B cell (primary cell): ENCODE measurements at regions not wholly inside any gene's neighbourhood (a gene's known extent, or its start where the extent isn't known, plus 50 kb on each side); places are given as distances from the start of the nearest gene placed in this dataset.
"Not testable (repeated sequence)": the region's sequence is repeated elsewhere in the genome, so short reads cannot be mapped to it uniquely, and the experiment has no call there.

Experiments
- ATAC-seq: fragments of 200-7000 bp; cut with Tn5 transposase; one replicate; pipeline ENCODE4 v1.10.0; 2021; ENCODE audit warnings: low read depth, mild to moderate bottlenecking, moderate number of reproducible peaks, moderate library complexity
- CTCF ChIA-PET: fragments of 350-600 bp; sonication (Branson Sonifier 250); formaldehyde crosslinking; loops from one replicate; lab custom pipeline; 2021; ENCODE audit warnings: antibody characterized with exemption, inconsistent platforms; lab: Charles Lee
- POLR2A ChIA-PET: fragments of 350-600 bp; sonication (Branson Sonifier 250); formaldehyde crosslinking; loops from one replicate; lab custom pipeline; 2021; ENCODE audit warnings: antibody characterized with exemption; lab: Charles Lee
- DNase-seq: peaks from one replicate; pipeline ENCODE4 v3.0.0; 2013
- H2AFZ ChIP-seq: 2 replicates; pipeline ENCODE4 v1.6.1; 2012; ENCODE audit warnings: mild to moderate bottlenecking, low read depth, low read length; ENCODE audit not compliant: insufficient read depth, poor library complexity, severe bottlenecking
- H3K27ac ChIP-seq, 2 donors: 1 replicate in 1 of 2; 2 replicates in 1 of 2; pipeline ENCODE4 v1.5.1; 2012 to 2013; ENCODE audit warnings: low read length in 2 of 2, mild to moderate bottlenecking in 2 of 2, moderate library complexity in 1 of 2
- H3K27me3 ChIP-seq, 4 experiments: fragments of 200-600 bp in 1 of 4; sonication (generic) in 1 of 4; replicated peaks in 1 of 4; 1 replicate in 2 of 4; 2 replicates in 2 of 4; pipeline versions ENCODE4 v1.6.1 to v1.7.0; 2013 to 2016; ENCODE audit warnings: low read length in 3 of 4, mild to moderate bottlenecking in 2 of 4, mixed read lengths in 1 of 4, moderate library complexity in 1 of 4; ENCODE audit not compliant: insufficient read depth in 4 of 4, control insufficient read depth in 3 of 4; ENCODE audit errors: control extremely low read depth in 1 of 4
- H3K36me3 ChIP-seq, 2 experiments: replicated peaks in 1 of 2; 1 replicate in 1 of 2; 2 replicates in 1 of 2; pipeline versions ENCODE4 v1.6.1 to v1.7.1; 2013; ENCODE audit warnings: low read length in 1 of 2; ENCODE audit not compliant: insufficient read depth in 2 of 2, control insufficient read depth in 1 of 2; ENCODE audit errors: control extremely low read depth in 1 of 2, extremely low read depth in 1 of 2
- H3K4me1 ChIP-seq, 2 donors: fragments of 200-600 bp in 1 of 2; sonication (generic) in 1 of 2; 1 replicate in 1 of 2; 2 replicates in 1 of 2; pipeline versions ENCODE4 v1.5.1 to v1.6.1; 2013 to 2017; ENCODE audit warnings: low read length in 2 of 2; ENCODE audit not compliant: control insufficient read depth in 2 of 2, insufficient read depth in 2 of 2
- H3K4me2 ChIP-seq: replicated peaks from 2 replicates; pipeline ENCODE3; 2012; ENCODE audit warnings: mild to moderate bottlenecking, low read depth, low read length; ENCODE audit not compliant: poor library complexity, severe bottlenecking
- H3K4me3 ChIP-seq, 5 experiments: fragments of 200-600 bp in 1 of 5; sonication (generic) in 1 of 5; 1 replicate in 3 of 5; 2 replicates in 2 of 5; pipeline versions ENCODE4 v1.5.1 to v1.7.0; 2011 to 2016; ENCODE audit warnings: low read length in 4 of 5, mild to moderate bottlenecking in 4 of 5, low read depth in 2 of 5, control low read depth in 1 of 5, moderate library complexity in 1 of 5; ENCODE audit not compliant: insufficient read depth in 1 of 5; ENCODE audit errors: control extremely low read depth in 1 of 5, extremely low read depth in 1 of 5
- H3K79me2 ChIP-seq: fragments of 200-600 bp; sonication (generic); one replicate; pipeline ENCODE4 v1.6.0; 2016; ENCODE audit warnings: low read length; ENCODE audit not compliant: control insufficient read depth, insufficient read depth
- H3K9ac ChIP-seq: fragments of 200-600 bp; sonication (generic); 2 replicates; pipeline ENCODE4 v1.6.1; 2017; ENCODE audit warnings: mild to moderate bottlenecking, low read length, moderate library complexity
- H3K9me3 ChIP-seq, 3 donors: one replicate each; pipeline versions ENCODE4 v1.6.1 to v1.7.1; 2013; ENCODE audit warnings: low read length in 2 of 3; ENCODE audit not compliant: control insufficient read depth in 2 of 3, insufficient read depth in 1 of 3; ENCODE audit errors: control extremely low read depth in 1 of 3
- H4K20me1 ChIP-seq: 2 replicates; pipeline ENCODE4 v1.6.0; 2012; ENCODE audit warnings: mild to moderate bottlenecking, low read length; ENCODE audit not compliant: insufficient read depth, control insufficient read depth, poor library complexity, severe bottlenecking
- H3K27ac Mint-ChIP-seq: one replicate; pipeline ENCODE4 v1.8.0; 2021; ENCODE audit warnings: mixed read lengths
- H3K27me3 Mint-ChIP-seq: one replicate; pipeline ENCODE4 v1.8.0; 2021; ENCODE audit warnings: mixed read lengths
- H3K4me1 Mint-ChIP-seq: one replicate; pipeline ENCODE4 v1.8.0; 2021; ENCODE audit warnings: mixed read lengths
- H3K4me3 Mint-ChIP-seq: one replicate; pipeline ENCODE4 v1.8.0; 2021; ENCODE audit warnings: mixed read lengths
- H3K9me3 Mint-ChIP-seq: one replicate; pipeline ENCODE4 v1.8.0; 2022; ENCODE audit warnings: mixed read lengths; ENCODE audit not compliant: insufficient read depth
- CTCF ChIP-seq: fragments of 200-600 bp; IDR thresholded peaks from one replicate; pipeline ENCODE4 v1.8.0; 2022; ENCODE audit warnings: antibody characterized with exemption, mild to moderate bottlenecking
- EZH2 ChIP-seq: IDR thresholded peaks from 2 replicates; pipeline ENCODE4 v1.6.1; 2012; ENCODE audit warnings: borderline replicate concordance, low read depth, mild to moderate bottlenecking, moderate library complexity, low read length; ENCODE audit not compliant: insufficient read depth, poor library complexity, severe bottlenecking
- WGBS: methylation state at CpG from one replicate; pipeline ENCODE4 v1.1.5; 2013; ENCODE audit warnings: missing lambda C conversion rate; ENCODE audit not compliant: insufficient coverage; 5-methylcytosine and 5-hydroxymethylcytosine counted together
- intact Hi-C: fragments of 100-400 bp; cut with micrococcal nuclease; formaldehyde crosslinking; loops from one replicate; pipeline ENCODE4 v1.10.0; 2022

- intact Hi-C loops, result no loop called here
These were observed 199.5 kb downstream of the RTP5 start for GRCh38 chr2:242069018-242069417.

GRCh38 chr2:242069938-242070395 lies 200.4 kb downstream of the RTP5 start:
- H3K27me3 ChIP-seq, H3K9me3 Mint-ChIP-seq, H3K4me3 ChIP-seq, H3K4me1 ChIP-seq, CTCF ChIA-PET, H3K27ac Mint-ChIP-seq, H2AFZ ChIP-seq, H3K79me2 ChIP-seq, ATAC-seq, H3K9ac ChIP-seq, H3K4me3 Mint-ChIP-seq, H3K27ac ChIP-seq, DNase-seq, H3K36me3 ChIP-seq, H4K20me1 ChIP-seq, H3K4me1 Mint-ChIP-seq, intact Hi-C loops, H3K4me2 ChIP-seq, POLR2A ChIA-PET, H3K9me3 ChIP-seq: not testable (repeated sequence)
- peaks cover 11% of the 10 kb centered on the region for H3K27me3 Mint-ChIP-seq
- 91% methylated on average over 3 of the region's 12 CpGs for WGBS

More at GRCh38 chr2:242069018-242069417, 199.5 kb downstream of the RTP5 start:
- Mint-ChIP-seq H3K27ac (no peak overlapping the region), H3K27me3 (peaks cover 10% of the 10 kb centered on the region), H3K4me3 (no peak overlapping the region), H3K9me3 (no peaks in the 10 kb centered on the region), H3K4me1 (no peaks in the 10 kb centered on the region)
- H3K27ac ChIP-seq, result no peak overlapping the region
- DNase-seq (no peak), ATAC-seq (no peak)
- peaks cover 0 to 6% (median 0%) of the 10 kb centered on the region in 4 experiments for H3K27me3 ChIP-seq
- no peaks in the 10 kb centered on the region for H3K36me3 ChIP-seq
- POLR2A ChIA-PET, result no interaction called here
- no peaks in the 10 kb centered on the region for H3K9me3 ChIP-seq
- H3K4me1 ChIP-seq, result no peaks in the 10 kb centered on the region
- no peak overlapping the region for H2AFZ ChIP-seq
- H3K9ac ChIP-seq, result no peak overlapping the region
- CTCF ChIA-PET, result no interaction called here
- TF ChIP-seq CTCF (no peak), EZH2 (no peak)
- 93% methylated on average over 4 of the region's 7 CpGs for WGBS
- no peak overlapping the region for H3K4me2 ChIP-seq
- H4K20me1 ChIP-seq, result no peaks in the 10 kb centered on the region
- H3K79me2 ChIP-seq, result no peaks in the 10 kb centered on the region
- no peak overlapping the region for H3K4me3 ChIP-seq

GRCh38 chr2:242070726-242071125 lies 201.2 kb downstream of the RTP5 start:
- ATAC-seq, H3K27ac Mint-ChIP-seq, H3K4me1 Mint-ChIP-seq, H2AFZ ChIP-seq, H3K79me2 ChIP-seq, H3K27ac ChIP-seq, H3K4me2 ChIP-seq, H3K9me3 Mint-ChIP-seq, DNase-seq, H3K4me1 ChIP-seq, H3K27me3 ChIP-seq, H3K9me3 ChIP-seq, H3K4me3 ChIP-seq, H3K4me3 Mint-ChIP-seq, intact Hi-C loops, CTCF ChIA-PET, H4K20me1 ChIP-seq, H3K36me3 ChIP-seq, POLR2A ChIA-PET, H3K9ac ChIP-seq: not testable (repeated sequence)
- 92% methylated on average over 9 of the region's 11 CpGs for WGBS
- H3K27me3 Mint-ChIP-seq, result peaks cover 17% of the 10 kb centered on the region
